Stimulated activated memory B cell treated with anti-CD40 and anti-IgM and Interleukin-4, amounts not matched to agents 10 μg/mL and 1 μg/mL and 100 μg/mL, for 72 hours (primary cell): ENCODE measurements at regions not wholly inside any gene's neighbourhood (a gene's known extent, or its start where the extent isn't known, plus 50 kb on each side); places are given as distances from the start of the nearest gene placed in this dataset.
"Not testable (repeated sequence)": the region's sequence is repeated elsewhere in the genome, so short reads cannot be mapped to it uniquely, and the experiment has no call there.

Experiments used
- ATAC-seq: fragments of 150-1000 bp; cut with Tn5 transposase; 2 replicates; pipeline ENCODE4 v1.10.0; 2021
- H3K27ac Mint-ChIP-seq: one replicate; pipeline ENCODE4 v1.8.0; 2022; ENCODE audit warnings: mild to moderate bottlenecking, mixed read lengths
- H3K27me3 Mint-ChIP-seq: one replicate; pipeline ENCODE4 v1.8.0; 2022; ENCODE audit warnings: mixed read lengths
- H3K36me3 Mint-ChIP-seq: one replicate; pipeline ENCODE4 v1.8.0; 2022; ENCODE audit warnings: mixed read lengths
- H3K4me1 Mint-ChIP-seq: one replicate; pipeline ENCODE4 v1.8.0; 2022; ENCODE audit warnings: mixed read lengths
- H3K4me3 Mint-ChIP-seq: one replicate; pipeline ENCODE4 v1.8.0; 2022; ENCODE audit warnings: mild to moderate bottlenecking, moderate library complexity, mixed read lengths
- H3K9me3 Mint-ChIP-seq: one replicate; pipeline ENCODE4 v1.8.0; 2022; ENCODE audit warnings: mixed read lengths

DNA sequence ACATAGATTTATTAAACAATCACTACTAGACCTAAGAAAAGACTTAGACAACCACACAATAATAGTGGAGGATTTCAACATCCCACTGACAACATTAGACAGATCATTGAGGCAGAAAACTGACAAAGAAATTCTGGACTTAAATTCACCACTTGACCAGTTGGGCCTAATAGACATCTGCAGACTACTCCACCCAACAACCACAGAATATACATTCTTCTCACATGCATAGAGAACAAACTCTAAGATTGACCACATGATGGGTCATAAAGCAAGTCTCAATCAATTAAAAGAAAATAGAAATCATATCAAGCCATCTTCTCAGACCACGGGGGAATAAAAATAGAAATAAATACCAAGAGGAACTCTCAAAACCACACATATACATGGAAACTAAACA lies 136.7 kb upstream of the ARG1 start:
- H3K9me3 Mint-ChIP-seq, result peaks cover 3% of the 10 kb centered on the region
- H3K36me3 Mint-ChIP-seq, result no peaks in the 10 kb centered on the region
- no peak for ATAC-seq
- no peak overlapping the region for H3K4me3 Mint-ChIP-seq
- no peak overlapping the region for H3K27ac Mint-ChIP-seq
- no peaks in the 10 kb centered on the region for H3K27me3 Mint-ChIP-seq
- H3K4me1 Mint-ChIP-seq, result no peaks in the 10 kb centered on the region

DNA sequence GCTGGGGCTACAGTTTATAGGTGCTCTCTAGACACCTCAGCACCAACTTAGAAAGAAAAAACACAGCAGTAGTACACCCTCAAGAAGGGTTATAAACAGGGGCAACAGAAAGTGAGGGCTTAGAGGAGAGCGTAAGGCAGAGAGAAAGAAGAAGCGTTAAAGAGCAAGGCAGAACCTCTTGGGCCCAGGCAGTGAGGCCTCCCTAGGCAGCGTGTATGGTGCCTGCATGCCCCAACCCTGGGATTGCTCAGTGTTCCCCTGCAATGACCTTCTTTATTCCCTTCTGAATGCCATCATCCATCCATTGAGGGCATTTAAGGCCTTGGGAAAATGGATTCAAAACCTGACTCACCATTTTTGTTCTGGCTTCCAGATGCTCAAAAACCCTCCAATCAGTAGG lies 130.0 kb upstream of the ARG1 start:
- H3K27ac Mint-ChIP-seq, result no peak overlapping the region
- H3K27me3 Mint-ChIP-seq, result no peaks in the 10 kb centered on the region
- ATAC-seq, result no peak
- no peaks in the 10 kb centered on the region for H3K4me1 Mint-ChIP-seq
- H3K9me3 Mint-ChIP-seq, result no peaks in the 10 kb centered on the region
- H3K4me3 Mint-ChIP-seq, result no peak overlapping the region
- H3K36me3 Mint-ChIP-seq, result no peaks in the 10 kb centered on the region

DNA sequence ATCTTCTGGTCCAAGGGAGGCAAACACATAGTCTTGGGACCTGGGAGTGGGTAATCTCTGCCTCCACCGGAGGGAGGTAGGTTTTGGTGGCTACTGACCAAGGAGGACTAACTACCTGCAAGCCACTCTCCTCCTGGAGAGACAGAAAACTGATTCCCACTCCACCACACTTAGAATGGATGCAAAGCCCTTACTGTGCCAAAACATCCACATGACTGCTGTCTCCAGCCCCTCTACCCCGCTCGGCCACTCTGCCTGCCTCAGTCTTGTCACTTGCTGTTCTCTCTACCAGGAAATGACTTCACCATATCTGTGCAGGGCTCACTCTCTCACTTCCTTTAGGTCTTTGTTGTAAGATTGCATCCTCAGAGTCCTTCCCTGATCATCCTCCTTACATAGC lies 129.5 kb upstream of the ARG1 start:
- no peaks in the 10 kb centered on the region for H3K36me3 Mint-ChIP-seq
- ATAC-seq, result no peak
- H3K27ac Mint-ChIP-seq, result no peak overlapping the region
- H3K4me3 Mint-ChIP-seq, result no peak overlapping the region
- no peaks in the 10 kb centered on the region for H3K9me3 Mint-ChIP-seq
- H3K27me3 Mint-ChIP-seq, result no peaks in the 10 kb centered on the region
- H3K4me1 Mint-ChIP-seq, result no peaks in the 10 kb centered on the region

DNA sequence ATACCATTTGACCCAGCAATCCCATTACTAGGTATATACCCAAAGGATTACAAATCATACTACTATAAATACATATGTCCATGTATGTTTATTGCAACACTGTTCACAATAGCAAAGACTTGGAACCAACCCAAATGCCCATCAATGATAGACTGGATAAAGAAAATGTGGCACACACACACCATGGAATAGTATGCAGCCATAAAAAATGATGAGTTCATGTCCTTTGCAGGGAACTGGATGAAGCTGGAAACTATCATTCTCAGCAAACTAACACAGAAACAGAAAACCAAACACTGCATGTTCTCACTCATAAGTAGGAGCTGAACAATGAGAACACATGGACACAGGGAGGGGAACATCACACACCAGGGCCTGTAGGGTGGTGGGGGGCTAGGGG lies 127.7 kb upstream of the ARG1 start:
- H3K9me3 Mint-ChIP-seq, ATAC-seq, H3K36me3 Mint-ChIP-seq, H3K4me3 Mint-ChIP-seq, H3K4me1 Mint-ChIP-seq, H3K27me3 Mint-ChIP-seq, H3K27ac Mint-ChIP-seq: not testable (repeated sequence)

DNA sequence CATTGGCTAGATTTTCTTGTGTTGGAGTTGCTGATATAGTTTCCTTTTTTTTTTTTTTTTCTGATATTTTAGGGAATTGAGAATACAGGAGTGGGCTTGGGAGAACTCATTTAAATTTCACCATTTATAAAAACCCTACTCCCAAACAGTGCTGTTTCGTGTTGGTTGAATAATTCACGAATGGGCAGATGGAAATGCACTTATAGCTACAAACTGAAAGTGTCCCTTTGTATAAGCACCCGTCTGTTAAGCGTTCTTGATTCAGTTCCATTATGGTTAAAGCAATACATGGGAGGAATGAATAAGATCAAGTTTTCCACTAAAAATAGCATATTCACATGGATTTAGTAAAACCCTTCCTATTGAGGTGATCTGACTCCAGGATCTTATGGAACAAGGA lies 122.2 kb upstream of the ARG1 start:
- Mint-ChIP-seq H3K27me3 (no peaks in the 10 kb centered on the region), H3K4me3 (no peak overlapping the region), H3K36me3 (no peaks in the 10 kb centered on the region), H3K9me3 (no peaks in the 10 kb centered on the region), H3K4me1 (no peaks in the 10 kb centered on the region), H3K27ac (no peak overlapping the region)
- no peak for ATAC-seq

DNA sequence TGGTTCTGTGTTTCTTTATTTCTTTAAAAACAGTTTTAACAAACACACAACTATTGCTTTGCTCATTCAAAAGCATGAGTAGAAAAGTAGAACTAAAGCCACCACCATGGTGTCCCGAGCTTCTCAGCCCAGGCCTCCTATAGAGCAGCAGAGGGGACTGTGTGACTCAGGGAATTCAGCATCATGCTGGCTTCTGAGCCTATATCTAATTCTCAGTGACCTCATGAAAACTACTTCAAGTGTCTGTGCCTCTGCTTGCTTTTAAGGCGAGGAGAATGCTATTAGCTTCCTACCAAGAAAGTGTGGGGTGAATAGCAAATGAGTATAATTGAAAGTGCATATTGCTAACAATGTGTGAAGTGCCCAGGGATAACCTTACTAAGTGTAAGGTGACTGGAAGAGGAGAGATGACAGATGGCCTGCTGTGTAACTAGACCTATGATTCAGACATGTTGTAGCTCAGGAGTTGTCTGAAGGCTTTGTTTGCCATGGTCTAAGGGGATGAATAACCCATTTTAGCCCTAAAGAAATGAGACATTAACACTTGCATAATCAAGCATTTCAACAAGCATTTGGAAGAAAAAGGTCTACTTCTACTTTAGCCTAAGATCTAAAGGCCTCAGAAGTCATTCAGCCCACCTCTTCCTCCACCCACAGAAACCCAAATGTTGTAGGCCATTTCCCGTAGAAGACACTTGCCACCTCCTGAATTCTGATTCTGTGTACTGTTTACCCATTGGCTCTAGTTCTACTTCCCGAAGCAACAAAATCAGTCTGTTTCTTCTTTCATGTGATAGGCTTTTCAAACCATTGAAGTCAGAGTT lies 121.5 kb upstream of the ARG1 start:
- ATAC-seq, result no peak
- H3K27ac Mint-ChIP-seq, result no peak overlapping the region
- H3K9me3 Mint-ChIP-seq, result no peaks in the 10 kb centered on the region
- no peaks in the 10 kb centered on the region for H3K4me1 Mint-ChIP-seq
- no peaks in the 10 kb centered on the region for H3K36me3 Mint-ChIP-seq
- H3K4me3 Mint-ChIP-seq, result no peak overlapping the region
- H3K27me3 Mint-ChIP-seq, result no peaks in the 10 kb centered on the region

DNA sequence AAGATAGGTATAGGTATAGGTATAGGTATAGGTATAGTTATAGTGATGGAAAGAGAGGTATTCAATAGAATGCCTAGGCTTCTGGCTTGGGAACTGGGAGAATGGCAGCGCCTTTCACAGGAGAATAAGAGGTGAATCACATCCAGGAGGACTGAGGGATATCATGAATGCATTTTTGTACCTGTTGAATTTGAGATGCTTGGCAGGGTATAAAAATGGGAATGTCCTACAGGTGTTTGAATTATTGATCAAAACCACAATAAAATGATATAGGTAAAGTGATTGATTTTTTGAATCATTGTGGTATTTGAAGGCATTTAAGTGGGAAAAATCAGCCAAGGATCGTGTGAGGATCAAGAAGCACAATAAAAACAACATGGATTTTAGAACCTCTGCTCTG lies 119.2 kb upstream of the ARG1 start:
- Mint-ChIP-seq H3K27ac (no peak overlapping the region), H3K27me3 (no peaks in the 10 kb centered on the region), H3K4me3 (no peak overlapping the region), H3K9me3 (no peaks in the 10 kb centered on the region), H3K36me3 (no peaks in the 10 kb centered on the region), H3K4me1 (no peaks in the 10 kb centered on the region)
- no peak for ATAC-seq

DNA sequence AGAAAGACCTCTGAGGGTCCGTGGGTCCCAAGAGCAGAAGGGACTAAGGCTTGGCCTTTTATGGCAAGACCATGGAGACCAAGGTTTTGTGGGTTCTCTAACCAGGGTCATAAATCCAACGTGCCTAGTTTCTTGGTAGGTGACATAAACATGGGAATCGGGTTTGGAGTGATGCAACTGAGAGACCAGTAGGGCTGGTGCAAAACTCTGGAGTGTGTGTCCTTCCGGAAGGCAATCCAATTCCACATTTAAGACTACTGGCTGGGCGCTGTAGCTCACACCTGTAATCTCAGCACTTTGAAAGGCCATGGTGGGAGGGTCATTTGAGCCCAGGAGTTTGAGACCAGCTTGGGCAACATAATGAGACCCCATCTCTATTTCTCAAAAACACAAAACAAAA lies 116.5 kb upstream of the ARG1 start:
- Mint-ChIP-seq H3K9me3 (no peaks in the 10 kb centered on the region), H3K27ac (no peak overlapping the region)
- ATAC-seq, result no peak

DNA sequence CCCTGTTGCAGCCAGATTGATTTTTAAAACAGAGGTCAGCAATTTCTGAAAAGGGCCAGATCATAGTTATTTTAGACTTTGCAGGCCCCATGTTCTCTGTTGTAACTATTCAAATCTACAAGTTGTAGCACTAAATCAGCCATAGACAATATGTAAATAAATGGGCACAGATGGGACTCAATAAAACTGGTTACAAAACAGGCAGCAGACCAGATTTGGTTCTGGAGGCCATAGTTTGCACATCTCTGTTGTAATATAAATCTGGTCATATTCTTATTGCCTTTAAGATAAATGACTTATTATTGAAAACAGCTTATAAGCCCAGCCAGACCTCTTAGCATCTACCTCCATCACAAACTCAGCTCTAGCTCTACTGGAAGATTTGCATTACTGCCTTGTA lies 114.0 kb upstream of the ARG1 start:
- no peak overlapping the region for H3K27ac Mint-ChIP-seq
- ATAC-seq, result no peak
- H3K36me3 Mint-ChIP-seq, result no peaks in the 10 kb centered on the region
- H3K4me3 Mint-ChIP-seq, result no peak overlapping the region
- peaks cover 5% of the 10 kb centered on the region for H3K4me1 Mint-ChIP-seq
- no peaks in the 10 kb centered on the region for H3K9me3 Mint-ChIP-seq
- no peaks in the 10 kb centered on the region for H3K27me3 Mint-ChIP-seq

More for the DNA sequence above, 116.5 kb upstream of the ARG1 start:
- Mint-ChIP-seq H3K36me3 (no peaks in the 10 kb centered on the region), H3K4me1 (peaks cover 5% of the 10 kb centered on the region), H3K27me3 (no peaks in the 10 kb centered on the region), H3K4me3 (no peak overlapping the region)

DNA sequence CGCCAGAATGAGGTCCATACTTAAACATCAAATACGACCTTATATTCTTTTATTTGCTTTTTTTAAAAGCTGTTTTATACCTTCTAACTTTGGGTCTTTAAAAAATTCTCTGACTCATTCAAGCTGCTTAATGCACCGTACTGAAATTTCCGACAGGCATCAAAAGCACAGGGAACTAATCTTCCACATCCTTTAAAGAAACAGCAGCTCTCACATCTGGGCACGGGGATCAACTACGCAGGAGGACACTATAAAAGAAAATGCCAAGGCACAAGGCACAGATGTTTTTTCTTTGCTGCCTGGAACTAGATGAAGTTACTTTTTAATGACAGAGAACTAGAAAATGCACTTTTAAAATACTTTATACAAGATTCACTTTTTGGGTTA lies 112.4 kb upstream of the ARG1 start:
- Mint-ChIP-seq H3K4me3 (no peak overlapping the region), H3K27ac (no peak overlapping the region), H3K27me3 (no peaks in the 10 kb centered on the region), H3K4me1 (peaks cover 5% of the 10 kb centered on the region), H3K36me3 (no peaks in the 10 kb centered on the region), H3K9me3 (no peaks in the 10 kb centered on the region)
- no peak for ATAC-seq

DNA sequence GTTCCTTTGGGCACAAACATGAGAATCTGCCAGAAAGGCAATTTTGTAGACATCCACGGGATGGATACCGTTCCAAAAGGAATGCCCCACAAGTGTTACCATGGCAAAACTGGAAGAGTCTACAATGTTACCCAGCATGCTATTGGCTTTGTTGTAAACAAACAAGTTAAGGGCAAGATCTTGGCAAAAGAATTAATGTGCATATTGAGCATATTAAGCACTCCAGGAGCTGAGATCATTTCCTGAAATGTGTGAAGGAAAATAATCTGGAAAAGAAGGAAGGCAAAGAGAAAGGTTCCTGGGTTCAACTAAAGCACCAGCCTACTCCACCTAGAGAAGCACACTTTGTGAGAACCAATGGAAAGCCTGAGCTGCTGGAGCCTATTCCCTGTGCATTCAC lies 103.9 kb upstream of the ARG1 start:
- Mint-ChIP-seq H3K4me3 (no peak overlapping the region), H3K27ac (no peak overlapping the region), H3K36me3 (no peaks in the 10 kb centered on the region), H3K27me3 (no peaks in the 10 kb centered on the region), H3K4me1 (no peaks in the 10 kb centered on the region), H3K9me3 (peaks cover 5% of the 10 kb centered on the region)
- no peak for ATAC-seq

DNA sequence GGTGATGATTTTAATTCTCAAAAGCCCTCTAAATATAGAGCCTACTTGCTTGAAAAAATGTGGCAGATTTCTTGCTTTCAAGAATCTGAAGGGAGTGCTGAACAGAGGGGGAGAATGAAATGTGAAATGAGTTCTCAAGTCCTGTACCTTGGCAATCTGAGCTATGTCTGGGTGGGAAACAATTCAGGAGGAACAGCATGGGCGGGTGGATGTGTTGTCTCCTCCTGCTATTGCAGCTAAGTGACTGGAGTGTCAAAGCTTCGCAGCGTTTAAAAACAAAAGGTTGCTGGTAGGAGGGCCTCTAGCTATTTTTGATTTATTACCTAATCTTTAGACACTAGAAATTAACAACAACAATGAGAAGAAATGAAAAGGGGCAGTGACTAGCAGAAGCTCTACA lies 102.5 kb upstream of the ARG1 start:
- H3K27me3 Mint-ChIP-seq, result no peaks in the 10 kb centered on the region
- H3K36me3 Mint-ChIP-seq, result no peaks in the 10 kb centered on the region
- H3K4me3 Mint-ChIP-seq, result no peak overlapping the region
- no peak overlapping the region for H3K27ac Mint-ChIP-seq
- no peak for ATAC-seq
- no peaks in the 10 kb centered on the region for H3K4me1 Mint-ChIP-seq
- peaks cover 5% of the 10 kb centered on the region for H3K9me3 Mint-ChIP-seq

DNA sequence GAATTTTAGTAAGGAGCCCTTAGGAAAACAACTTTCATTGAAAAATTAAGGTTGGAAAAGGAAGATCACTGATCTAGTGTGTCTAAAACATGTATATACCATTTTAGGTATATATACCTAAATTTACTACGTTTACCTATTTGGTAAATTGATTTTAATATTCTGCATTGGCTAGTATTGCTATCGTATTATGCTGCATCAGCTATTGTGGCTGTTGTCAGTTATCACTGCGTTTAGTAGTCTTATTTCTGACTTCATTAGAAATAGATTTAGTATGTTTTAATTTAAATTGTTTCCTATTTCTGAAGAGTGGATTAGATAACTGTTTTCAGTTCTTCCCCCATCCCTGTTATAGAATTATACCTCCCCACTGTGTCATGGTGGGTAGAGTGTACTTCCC lies 101.7 kb upstream of the ARG1 start:
- no peak overlapping the region for H3K27ac Mint-ChIP-seq
- no peak for ATAC-seq

DNA sequence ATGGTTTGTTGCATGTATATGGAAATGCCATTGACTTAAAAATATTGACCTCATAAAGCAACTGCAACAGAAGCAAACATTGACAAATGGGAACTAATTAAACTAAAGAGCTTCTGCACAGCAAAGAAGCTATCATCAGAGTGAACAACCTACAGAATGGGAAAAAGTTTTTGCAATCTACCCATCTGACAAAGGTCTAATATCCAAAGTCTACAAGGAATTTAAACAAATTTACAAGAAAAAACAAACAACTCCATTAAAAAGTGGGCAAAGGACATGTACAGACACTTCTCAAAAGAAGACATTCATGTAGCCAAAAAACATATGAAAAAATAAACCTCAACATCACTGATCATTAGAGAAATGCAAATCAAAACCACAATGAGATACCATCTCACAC lies 99.7 kb upstream of the ARG1 start:
- H3K27me3 Mint-ChIP-seq, ATAC-seq, H3K9me3 Mint-ChIP-seq, H3K4me1 Mint-ChIP-seq, H3K36me3 Mint-ChIP-seq, H3K27ac Mint-ChIP-seq, H3K4me3 Mint-ChIP-seq: not testable (repeated sequence)

More for the DNA sequence above, 101.7 kb upstream of the ARG1 start:
- Mint-ChIP-seq H3K4me3 (no peak overlapping the region), H3K9me3 (peaks cover 5% of the 10 kb centered on the region), H3K36me3 (no peaks in the 10 kb centered on the region), H3K4me1 (no peaks in the 10 kb centered on the region), H3K27me3 (no peaks in the 10 kb centered on the region)

DNA sequence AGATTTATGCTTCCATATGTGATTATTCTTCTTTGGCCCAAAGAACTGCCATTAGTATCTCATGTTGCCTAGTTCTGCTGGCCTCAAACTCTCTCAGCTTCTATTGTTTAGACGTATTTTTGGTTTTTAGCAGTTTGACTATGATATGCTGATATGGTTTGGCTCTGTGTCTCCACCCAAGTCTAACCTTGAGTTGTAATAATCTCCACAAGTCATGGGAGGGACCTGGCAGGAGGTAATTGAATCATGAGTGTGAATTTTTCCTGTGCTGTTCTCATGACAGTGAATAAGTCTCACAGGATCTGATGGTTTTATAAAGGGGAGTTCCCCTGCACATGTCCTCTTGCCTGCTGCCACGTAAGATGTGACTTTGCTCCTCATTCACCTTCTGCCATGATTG lies 96.7 kb upstream of the ARG1 start:
- Mint-ChIP-seq H3K27me3 (no peaks in the 10 kb centered on the region), H3K4me1 (no peaks in the 10 kb centered on the region), H3K4me3 (no peak overlapping the region), H3K9me3 (peaks cover 2% of the 10 kb centered on the region), H3K36me3 (no peaks in the 10 kb centered on the region), H3K27ac (no peak overlapping the region)
- no peak for ATAC-seq

DNA sequence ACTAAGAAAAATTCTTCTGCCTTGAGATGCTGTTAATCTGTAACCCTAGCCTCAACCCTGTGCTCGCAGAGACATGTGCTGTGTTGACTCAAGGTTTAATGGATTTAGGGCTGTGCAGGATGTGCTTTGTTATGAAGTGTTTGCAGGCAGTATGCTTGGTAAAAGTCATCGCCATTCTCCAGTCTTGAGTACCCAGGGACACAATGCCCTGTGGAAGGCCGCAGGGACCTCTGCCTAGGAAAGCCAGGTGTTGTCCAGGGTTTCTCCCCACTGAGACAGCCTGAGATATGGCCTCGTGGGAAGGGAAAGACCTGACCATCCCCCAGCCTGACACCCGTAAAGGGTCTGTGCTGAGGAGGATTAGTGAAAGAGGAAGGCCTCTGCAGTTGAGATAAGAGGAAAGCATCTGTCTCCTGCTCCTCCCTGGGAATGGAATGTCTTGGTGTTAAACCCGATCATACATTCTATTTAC lies 94.2 kb upstream of the ARG1 start:
- H3K27me3 Mint-ChIP-seq, H3K4me3 Mint-ChIP-seq, ATAC-seq: not testable (repeated sequence)

More for the DNA sequence above, 94.2 kb upstream of the ARG1 start:
- H3K36me3 Mint-ChIP-seq, H3K27ac Mint-ChIP-seq, H3K4me1 Mint-ChIP-seq, H3K9me3 Mint-ChIP-seq: not testable (repeated sequence)
